Esophagus squamous epithelium (tissue), 5 donors: ENCODE measurements at regions not wholly inside any gene's neighbourhood (a gene's known extent, or its start where the extent isn't known, plus 50 kb on each side); places are given as distances from the start of the nearest gene placed in this dataset.
A peak's percentile ranks its signal among the peaks of the same experiment; 100 is the strongest.

ENCODE experiments used
- DNase-seq: peaks from one replicate; lab custom pipeline; 2025; lab: John Stamatoyannopoulos, UW
- H3K27ac ChIP-seq, 4 donors: fragments of 200-600 bp; sonication (generic); one replicate each; pipeline ENCODE4 v1.5.1; 2016 to 2019; ENCODE audit warnings: mild to moderate bottlenecking in 1 of 4
- H3K27me3 ChIP-seq, 4 donors: fragments of 200-600 bp; sonication (generic); 1 replicate in 3 of 4; 2 replicates in 1 of 4; pipeline versions ENCODE4 v1.5.1 to v1.6.0; 2017 to 2021; ENCODE audit warnings: antibody characterized with exemption in 1 of 4
- H3K36me3 ChIP-seq, 3 donors: fragments of 200-600 bp; sonication (generic); one replicate each; pipeline ENCODE4 v1.5.1; 2016 to 2019
- H3K4me1 ChIP-seq, 3 donors: fragments of 200-600 bp; sonication (generic); one replicate each; pipeline ENCODE4 v1.5.1; 2017 to 2019
- H3K4me3 ChIP-seq, 4 donors: fragments of 200-600 bp; sonication (generic); 1 replicate in 3 of 4; 2 replicates in 1 of 4; pipeline ENCODE4 v1.5.1; 2016 to 2019; ENCODE audit warnings: mild to moderate bottlenecking in 2 of 4, moderate library complexity in 1 of 4
- H3K9me3 ChIP-seq, 3 donors: fragments of 200-600 bp; sonication (generic); one replicate each; pipeline ENCODE4 v1.5.1; 2016 to 2019
- CTCF ChIP-seq, 6 experiments: fragments of 450-650 bp in 4 of 6; fragments of 200-600 bp in 2 of 6; sonication (generic) in 2 of 6; IDR thresholded peaks; one replicate each; pipeline ENCODE4 v1.5.1; 2016 to 2019; ENCODE audit warnings: antibody characterized with exemption in 6 of 6, mild to moderate bottlenecking in 4 of 6, moderate library complexity in 4 of 6
- POLR2A ChIP-seq, 4 donors: fragments of 450-650 bp; IDR thresholded peaks; one replicate each; pipeline ENCODE4 v1.6.1; 2017; ENCODE audit warnings: antibody characterized with exemption in 4 of 4, mild to moderate bottlenecking in 4 of 4, moderate library complexity in 3 of 4
- WGBS, 2 donors: methylation state at CpG; one replicate each; pipeline ENCODE4 v1.1.5; 2018; 5-methylcytosine and 5-hydroxymethylcytosine counted together
- intact Hi-C: fragments of 100-400 bp; cut with DNase I; formaldehyde crosslinking; loops from one replicate; pipeline ENCODE4 v1.15.0; 2022
- donor health status: DM: yes; HTN: yes; CAD: no.

GRCh38 chr2:84026818-84027217 is 432.3 kb downstream of the SUCLG1 start:
- H3K36me3 ChIP-seq = no peaks in the 10 kb centered on the region
- intact Hi-C loops = loop anchor here (10.0 kb wide), 1 partner anchor 278 kb away; no protein-coding TSS in a partner anchor
- H3K4me3 ChIP-seq = no peak overlapping the region
- no peaks in the 10 kb centered on the region for H3K4me1 ChIP-seq
- DNase-seq = no peak
- H3K9me3 ChIP-seq = no peaks in the 10 kb centered on the region
- TF ChIP-seq POLR2A (IDR thresholded peaks at IDR 0.05) (no peak), CTCF (IDR thresholded peaks at IDR 0.05) (no peak)
- H3K27me3 ChIP-seq = no peaks in the 10 kb centered on the region
- WGBS, 2 donors = 86 to 98% methylated on average over 3 of the region's 3 CpGs
- no peak overlapping the region for H3K27ac ChIP-seq

DNA sequence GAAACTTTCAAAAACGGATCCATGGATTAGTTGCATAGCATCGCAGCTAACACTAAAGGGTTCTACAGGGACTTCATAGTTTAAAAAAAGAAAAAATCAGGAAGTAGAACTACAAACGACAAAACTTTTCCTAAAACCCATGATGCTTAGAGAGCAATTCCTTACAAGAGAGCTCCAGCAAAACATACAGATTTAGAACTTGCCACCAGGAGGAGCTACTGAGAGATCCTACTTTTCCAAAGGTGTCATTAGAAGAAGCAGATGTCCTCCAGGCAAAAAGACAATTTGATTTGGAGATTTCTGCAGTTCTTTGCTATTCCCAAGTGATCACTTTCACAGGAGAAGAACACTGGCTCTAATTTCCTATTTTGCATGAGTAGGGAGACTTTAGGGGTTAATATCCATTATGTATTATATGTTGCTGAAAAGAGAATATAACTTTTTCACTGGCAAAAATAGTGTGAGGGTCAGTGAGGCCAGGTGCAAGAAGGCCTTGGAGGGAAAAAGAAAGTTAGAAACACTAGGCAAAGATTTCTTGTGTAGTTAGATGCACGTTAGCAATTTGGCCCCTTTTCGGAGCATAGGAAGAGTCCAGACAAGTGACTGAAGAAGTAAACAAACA is 436.2 kb downstream of the SUCLG1 start:
- Histone ChIP-seq H3K27ac (no peak overlapping the region), H3K27me3 (no peaks in the 10 kb centered on the region), H3K36me3 (no peaks in the 10 kb centered on the region), H3K4me3 (no peak overlapping the region), H3K9me3 (no peaks in the 10 kb centered on the region), H3K4me1 (no peaks in the 10 kb centered on the region)
- no peak for TF ChIP-seq POLR2A (IDR thresholded peaks at IDR 0.05)
- peak in 5 of 6 experiments; percentile 43 to 60 (median 49) for TF ChIP-seq CTCF (IDR thresholded peaks at IDR 0.05)
- 28 to 38% methylated on average over 5 of the region's 5 CpGs for WGBS, 2 donors
- intact Hi-C loops = loop anchor here (10.0 kb wide), 1 partner anchor 282 kb away; no protein-coding TSS in a partner anchor
- DNase-seq = no peak

DNA sequence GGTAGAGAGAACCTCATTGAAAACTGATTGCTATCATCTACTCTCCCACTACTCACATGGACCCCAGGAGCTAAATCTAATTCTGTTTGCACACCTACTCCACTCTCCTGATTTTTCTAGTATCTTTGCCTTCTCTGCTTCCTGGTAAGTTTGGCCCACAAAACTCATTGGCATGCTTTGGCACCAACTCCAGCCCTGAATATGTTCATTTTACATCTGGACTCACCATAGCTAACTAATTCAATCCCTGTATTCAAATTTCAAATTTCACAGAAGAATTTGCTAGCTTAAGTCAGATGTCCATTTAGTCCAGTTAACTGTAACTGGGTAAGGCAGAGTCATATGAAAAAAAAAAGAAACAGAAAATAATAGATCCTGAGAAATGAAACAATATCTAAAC is 442.1 kb downstream of the SUCLG1 start:
- Histone ChIP-seq H3K9me3 (no peaks in the 10 kb centered on the region), H3K36me3 (no peaks in the 10 kb centered on the region), H3K27me3 (no peaks in the 10 kb centered on the region), H3K4me3 (no peak overlapping the region), H3K4me1 (no peaks in the 10 kb centered on the region), H3K27ac (no peak overlapping the region)
- TF ChIP-seq POLR2A (IDR thresholded peaks at IDR 0.05) (no peak), CTCF (IDR thresholded peaks at IDR 0.05) (no peak)
- no peak for DNase-seq
- intact Hi-C loops = no loop called here

GRCh38 chr2:84016183-84016582 is 442.9 kb downstream of the SUCLG1 start:
- Histone ChIP-seq H3K9me3 (no peaks in the 10 kb centered on the region), H3K4me3 (no peak overlapping the region), H3K36me3 (no peaks in the 10 kb centered on the region), H3K4me1 (no peaks in the 10 kb centered on the region), H3K27me3 (no peaks in the 10 kb centered on the region), H3K27ac (no peak overlapping the region)
- intact Hi-C loops = no loop called here
- DNase-seq = no peak
- TF ChIP-seq POLR2A (IDR thresholded peaks at IDR 0.05) (no peak), CTCF (IDR thresholded peaks at IDR 0.05) (no peak)
- 76 to 85% methylated on average over 5 of the region's 5 CpGs for WGBS, 2 donors

- H3K27me3 ChIP-seq = no peaks in the 10 kb centered on the region
- TF ChIP-seq POLR2A (IDR thresholded peaks at IDR 0.05) (no peak), CTCF (IDR thresholded peaks at IDR 0.05) (no peak)
- H3K9me3 ChIP-seq = no peaks in the 10 kb centered on the region
- DNase-seq = no peak
- H3K4me1 ChIP-seq = no peaks in the 10 kb centered on the region
- no peak overlapping the region for H3K4me3 ChIP-seq
- no peaks in the 10 kb centered on the region for H3K36me3 ChIP-seq
- H3K27ac ChIP-seq = no peak overlapping the region
- WGBS, 2 donors = 87 to 95% methylated on average over 2 of the region's 2 CpGs
- intact Hi-C loops = no loop called here
These were observed 461.2 kb downstream of the SUCLG1 start for GRCh38 chr2:83997889-83998288.
